GM21360 (cell line): ENCODE measurements at regions not wholly inside any gene's neighbourhood (a gene's known extent, or its start where the extent isn't known, plus 50 kb on each side); places are given as distances from the start of the nearest gene placed in this dataset.
A peak's percentile ranks its signal among the peaks of the same experiment; 100 is the strongest.

ENCODE experiments used
- ATAC-seq: cut with Tn5 transposase; IDR thresholded peaks from one replicate; pipeline ENCODE4 v1.9.1; 2021; ENCODE audit warnings: mild to moderate bottlenecking, moderate library complexity; ENCODE audit not compliant: unreplicated experiment

DNA sequence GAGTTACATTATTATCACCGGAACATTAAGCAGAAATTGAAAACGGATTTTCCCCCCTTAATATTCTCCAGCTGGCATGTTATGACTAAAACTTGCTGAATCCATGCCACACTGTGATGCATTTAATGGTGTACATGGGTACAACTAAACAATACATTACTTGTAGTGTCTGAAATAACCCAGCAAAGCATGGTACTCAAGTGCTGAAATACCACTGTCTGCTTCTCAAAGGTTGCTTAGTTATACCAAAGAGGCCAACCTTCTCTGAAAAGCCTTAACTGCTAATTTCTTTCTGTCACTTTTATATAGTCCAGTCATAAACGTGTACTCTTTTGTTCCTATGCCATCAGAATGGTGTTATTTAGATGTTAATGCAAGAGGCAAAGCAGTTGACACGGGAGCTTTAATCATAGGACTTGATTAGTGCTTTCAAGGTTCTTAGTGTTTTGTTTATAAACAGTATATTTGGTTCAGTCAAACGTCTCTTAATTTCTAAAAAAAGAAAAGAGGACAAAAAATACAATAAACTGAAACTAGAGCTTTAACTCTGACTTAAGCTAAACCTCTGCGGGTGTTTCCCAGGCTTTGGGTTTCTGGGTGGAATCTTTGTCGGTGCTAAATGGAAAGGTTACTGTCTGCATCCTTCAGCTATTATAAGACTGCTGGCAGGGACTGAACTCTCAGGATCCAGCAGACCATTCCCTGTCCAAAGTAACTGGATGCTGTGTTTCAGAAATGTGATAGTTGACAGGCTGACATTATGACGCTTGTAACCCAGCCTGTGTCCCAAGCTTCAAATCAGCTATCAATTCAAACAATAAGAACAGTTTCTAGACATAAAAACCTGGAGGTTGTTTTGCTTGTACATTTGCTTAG is 202.6 kb downstream of the PPP1R3A start:
- ATAC-seq, result no peak

DNA sequence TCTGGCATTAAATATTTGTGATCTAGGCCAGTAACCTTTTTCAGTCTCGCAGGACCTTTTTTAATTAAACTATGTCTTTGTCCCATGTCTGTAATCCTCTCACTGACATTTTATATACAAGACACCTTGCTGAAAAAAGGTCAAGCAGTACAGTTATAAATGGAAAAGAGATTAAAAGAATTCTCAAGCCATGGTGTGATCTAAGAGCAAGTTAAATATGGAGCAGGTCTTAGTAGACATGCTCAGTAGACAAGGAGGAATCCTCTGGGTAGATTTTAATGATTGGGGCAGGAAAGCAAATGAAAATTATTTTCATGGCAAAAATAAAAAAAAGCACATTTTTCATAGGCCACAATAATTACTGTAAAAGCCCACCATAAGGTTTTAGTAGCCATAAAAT is 203.5 kb downstream of the PPP1R3A start:
- no peak for ATAC-seq

- ATAC-seq, result peak; percentile 97
These were observed 208.3 kb downstream of the PPP1R3A start for GRCh38 chr7:113710310-113711096.

GRCh38 chr7:113705439-113705838 is 213.4 kb downstream of the PPP1R3A start:
- no peak for ATAC-seq

- peak; percentile 73 for ATAC-seq
These were observed 220.1 kb downstream of the PPP1R3A start for GRCh38 chr7:113698556-113699220.

DNA sequence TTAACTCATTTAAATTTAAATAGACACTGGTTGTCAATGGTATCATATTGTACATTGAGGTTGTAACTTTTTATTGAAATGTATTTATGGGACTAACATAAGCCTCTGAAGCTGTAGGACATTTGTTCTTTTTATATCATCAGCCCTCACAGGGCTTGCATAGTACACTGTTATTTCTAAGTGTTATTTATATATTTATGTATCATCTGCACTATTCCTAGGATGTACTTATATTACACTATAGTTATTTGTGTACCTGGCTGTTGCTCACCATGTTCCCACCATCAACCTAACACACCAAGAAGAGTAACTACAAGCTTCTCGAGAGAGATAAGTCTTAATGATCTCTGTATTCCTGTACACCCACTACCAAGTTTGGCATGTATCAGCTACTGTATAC is 224.7 kb downstream of the PPP1R3A start:
- ATAC-seq, result no peak

GRCh38 chr7:113684165-113684564 is 234.6 kb downstream of the PPP1R3A start:
- ATAC-seq, result no peak

- no peak for ATAC-seq
These were observed 241.0 kb downstream of the PPP1R3A start for GRCh38 chr7:113677811-113678210.

DNA sequence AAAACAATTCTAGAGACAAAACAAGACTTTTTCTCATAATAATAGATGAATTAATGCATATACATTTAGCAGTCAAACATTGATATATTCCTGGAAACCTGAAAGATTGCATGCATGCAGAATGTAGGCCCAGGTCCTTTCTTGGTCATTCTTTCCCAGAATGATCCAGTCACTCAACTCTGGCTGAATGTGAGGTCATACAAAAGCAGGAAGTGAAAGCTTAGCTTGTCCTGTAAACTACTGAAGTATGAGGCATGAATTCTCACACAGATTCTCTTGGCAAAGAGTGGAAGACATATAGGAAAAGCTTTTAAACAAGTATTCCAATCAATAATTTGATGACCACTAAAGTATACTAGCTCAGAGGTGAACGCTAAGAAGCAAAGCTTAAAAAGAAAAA is 253.9 kb downstream of the PPP1R3A start:
- ATAC-seq, result peak; percentile 67

GRCh38 chr7:113659416-113659815 is 259.4 kb downstream of the PPP1R3A start:
- ATAC-seq, result no peak

DNA sequence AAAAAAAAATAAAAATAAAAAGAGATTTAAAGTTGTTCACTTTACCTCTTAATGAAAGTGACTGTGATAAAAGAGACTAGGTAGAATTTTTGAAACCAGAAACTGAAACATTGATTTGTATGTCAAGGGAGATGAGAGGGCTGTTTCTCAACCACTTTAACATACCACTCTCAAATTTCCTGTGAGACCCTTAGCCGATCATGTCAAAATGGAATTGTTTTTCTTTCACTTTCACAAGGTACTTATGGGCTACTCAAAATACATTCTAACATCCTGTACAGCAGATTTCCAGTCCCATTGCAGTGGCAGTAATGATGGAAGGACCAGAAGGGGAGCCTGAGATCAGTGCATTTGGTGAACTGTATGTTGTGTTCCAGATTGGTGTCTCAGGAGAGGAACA is 261.2 kb downstream of the PPP1R3A start:
- peak; percentile 97 for ATAC-seq

DNA sequence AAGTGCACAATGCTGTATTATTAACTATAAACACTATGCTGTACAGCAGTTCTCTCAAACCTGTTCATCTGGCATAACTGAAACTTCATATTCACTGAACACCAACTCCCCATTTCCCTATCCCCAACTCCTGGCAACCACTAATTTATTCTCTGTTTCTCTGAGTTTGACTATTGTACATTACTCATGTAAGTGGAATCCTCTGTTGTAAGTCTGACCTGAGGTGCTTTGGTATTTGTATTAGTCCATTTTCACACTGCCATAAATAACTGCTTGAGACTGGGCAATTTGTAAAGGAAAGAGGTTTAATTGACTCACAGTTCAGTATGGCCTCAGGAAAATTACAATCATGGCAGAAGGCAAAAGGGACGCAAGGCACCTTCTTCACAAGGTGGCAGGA is 266.3 kb downstream of the PPP1R3A start:
- ATAC-seq, result no peak

DNA sequence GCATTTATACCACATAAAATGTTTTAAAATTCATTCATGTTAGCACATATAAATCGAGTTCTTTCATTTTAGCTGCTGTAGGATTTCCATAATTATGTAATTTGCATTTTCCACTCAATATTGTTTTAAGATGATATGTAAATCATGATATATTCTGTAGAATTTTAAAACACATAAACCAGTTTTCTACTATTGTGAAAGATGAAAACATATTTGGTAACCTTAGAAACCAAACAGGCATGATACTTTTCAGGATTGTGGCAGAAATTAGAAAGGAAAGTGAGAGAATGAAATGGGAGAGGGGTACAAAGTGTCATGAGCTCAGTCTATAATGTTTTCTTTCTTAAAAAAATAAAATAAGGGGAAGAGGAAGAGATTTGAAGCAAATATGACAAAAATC is 269.3 kb downstream of the PPP1R3A start:
- no peak for ATAC-seq

- no peak for ATAC-seq
These were observed 279.6 kb downstream of the PPP1R3A start for GRCh38 chr7:113639221-113639620.

DNA sequence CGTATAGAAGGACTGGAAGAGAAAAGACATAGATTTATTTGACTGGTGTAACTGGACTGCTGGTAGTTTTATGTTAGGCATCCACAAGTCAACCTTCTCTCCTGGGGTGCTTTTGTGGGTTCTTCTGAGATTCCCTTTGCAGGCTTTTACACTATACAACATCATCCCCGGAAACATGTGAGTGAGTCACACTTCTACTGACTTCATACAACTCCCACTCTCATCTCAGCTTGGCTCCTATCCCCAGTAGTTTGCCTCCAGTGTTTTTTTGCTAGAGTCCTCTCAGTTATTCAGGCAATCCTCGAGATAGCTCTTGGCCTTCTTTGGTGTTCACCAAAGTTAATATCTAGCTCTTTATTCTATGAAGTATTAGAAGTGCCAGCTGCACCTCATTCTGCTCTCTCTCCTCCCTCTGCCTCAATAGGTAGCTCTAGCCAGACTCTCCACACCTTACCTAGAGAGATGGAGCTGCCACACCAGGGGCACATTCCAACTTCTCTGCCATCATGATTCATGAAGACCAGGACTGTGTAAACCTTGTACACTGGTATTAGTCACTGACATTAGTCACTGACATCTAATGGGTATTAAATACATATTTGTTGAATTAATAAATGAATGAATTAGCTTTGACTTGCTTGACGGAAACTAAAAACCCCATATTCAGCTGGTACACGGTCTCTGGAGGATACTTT is 281.9 kb downstream of the PPP1R3A start:
- ATAC-seq, result no peak

- ATAC-seq, result no peak
These were observed 283.3 kb downstream of the PPP1R3A start for GRCh38 chr7:113635492-113635891.

DNA sequence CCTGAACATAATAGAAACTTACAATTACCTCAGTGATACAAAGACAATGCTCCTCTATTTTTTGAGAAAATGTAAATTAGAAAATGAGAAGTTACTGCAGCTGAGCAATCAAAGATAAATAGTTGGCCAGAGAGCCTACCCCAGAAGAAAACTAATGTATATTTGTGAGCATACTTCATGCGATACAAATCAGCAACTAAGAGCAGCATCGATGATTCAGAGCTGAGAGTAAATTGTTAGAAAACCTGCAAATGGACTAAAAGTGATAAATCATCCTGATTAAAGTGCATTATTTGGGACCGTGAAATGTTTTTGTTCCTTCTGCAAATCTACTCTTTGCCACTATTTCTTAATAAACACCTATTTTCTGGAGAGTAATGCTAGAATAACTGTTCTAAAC is 285.7 kb downstream of the PPP1R3A start:
- no peak for ATAC-seq

DNA sequence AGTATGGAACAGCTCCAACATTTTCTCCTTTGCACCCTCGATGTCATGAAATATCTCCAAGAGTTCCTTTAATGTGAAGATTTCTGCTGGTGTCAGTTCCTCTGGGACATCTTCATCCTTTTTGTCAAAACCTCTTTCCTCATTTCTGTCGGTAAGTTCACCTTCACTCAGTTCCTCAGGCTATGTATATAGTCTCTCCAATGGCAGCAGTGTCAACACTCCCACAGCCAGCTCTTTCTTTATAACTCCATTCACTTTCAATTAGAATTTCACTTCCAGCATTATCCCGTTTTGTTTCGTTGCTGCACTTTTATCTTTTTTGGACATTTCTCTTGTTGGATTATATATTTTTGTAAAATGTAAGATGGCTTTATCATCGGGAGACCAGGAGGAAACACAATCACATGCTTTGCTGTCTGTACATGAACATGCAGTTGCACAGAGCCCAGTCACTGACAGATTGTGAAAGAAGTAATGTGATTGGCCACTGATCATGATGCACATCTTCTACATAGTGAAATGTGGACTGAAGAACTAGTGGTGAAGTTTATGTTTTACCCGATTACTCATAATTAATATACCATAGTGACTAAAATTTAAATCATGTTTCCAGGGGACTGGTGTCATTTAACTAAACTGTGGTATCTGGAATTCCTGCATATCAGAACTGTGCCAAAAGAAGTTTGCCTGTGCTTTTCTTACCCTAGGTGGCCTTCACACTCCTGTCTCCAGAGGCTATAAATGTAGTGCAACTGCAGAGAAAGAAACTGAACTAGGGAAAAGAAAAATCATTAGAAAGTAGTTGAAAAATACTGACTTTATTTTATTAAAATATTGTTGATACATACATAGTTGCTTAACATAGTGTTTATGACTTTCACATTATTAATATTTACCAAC is 289.6 kb downstream of the PPP1R3A start:
- no peak for ATAC-seq

- ATAC-seq, result no peak
These were observed 293.2 kb downstream of the PPP1R3A start for GRCh38 chr7:113625494-113626102.

DNA sequence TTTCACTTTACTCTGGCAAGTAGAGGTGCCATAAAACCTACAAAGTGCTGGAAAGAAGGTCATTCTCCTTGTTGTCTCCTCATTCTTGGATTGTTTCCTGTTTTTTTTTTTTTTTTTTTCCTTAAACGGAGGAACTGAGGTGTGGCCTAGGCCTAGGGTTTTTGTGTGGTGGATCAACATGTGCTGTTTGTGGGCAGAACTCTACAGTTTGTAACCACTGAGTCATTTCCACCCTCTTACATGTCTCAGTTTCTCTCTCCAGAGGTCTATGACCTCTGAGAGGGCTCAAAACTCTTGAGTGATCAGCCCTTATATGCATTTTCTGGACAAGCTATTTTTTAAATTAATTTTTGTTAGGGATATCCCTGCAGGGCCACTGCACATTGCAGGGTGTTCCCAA is 296.0 kb downstream of the PPP1R3A start:
- ATAC-seq, result no peak
